Upper lobe of right lung (tissue), 1 donor: ENCODE measurements at regions not wholly inside any gene's neighbourhood (a gene's known extent, or its start where the extent isn't known, plus 50 kb on each side); places are given as distances from the start of the nearest gene placed in this dataset.

Experiments
- ATAC-seq: fragments of 200-7000 bp; cut with Tn5 transposase; one replicate; pipeline ENCODE4 v1.9.1; 2020; ENCODE audit warnings: mild to moderate bottlenecking, moderate library complexity
- DNase-seq: peaks from one replicate; pipeline ENCODE4 v3.0.0-alpha.2; 2020
- H3K27ac ChIP-seq: fragments of 200-600 bp; one replicate; pipeline ENCODE4 v1.8.0; 2022
- H3K27me3 ChIP-seq: fragments of 200-600 bp; one replicate; pipeline ENCODE4 v1.8.0; 2022; ENCODE audit warnings: mild to moderate bottlenecking
- H3K36me3 ChIP-seq: fragments of 200-600 bp; one replicate; pipeline ENCODE4 v1.8.0; 2022
- H3K4me1 ChIP-seq: fragments of 200-600 bp; one replicate; pipeline ENCODE4 v1.8.0; 2022
- H3K4me3 ChIP-seq: fragments of 200-600 bp; one replicate; pipeline ENCODE4 v1.8.0; 2022; ENCODE audit warnings: mild to moderate bottlenecking
- H3K9me3 ChIP-seq: fragments of 200-600 bp; one replicate; pipeline ENCODE4 v1.8.0; 2022
- intact Hi-C: fragments of 100-400 bp; cut with DNase I; formaldehyde crosslinking; loops from one replicate; pipeline ENCODE4 v1.11.0; 2022
- TF ChIP-seq, protein P1 (sequence below): fragments of 200-600 bp; IDR thresholded peaks from one replicate; pipeline ENCODE4 v1.8.0; 2022; ENCODE audit warnings: antibody characterized with exemption
- donor health status: DM: no; HTN: yes; CAD: no; lungs with severe emphysema.

DNA sequence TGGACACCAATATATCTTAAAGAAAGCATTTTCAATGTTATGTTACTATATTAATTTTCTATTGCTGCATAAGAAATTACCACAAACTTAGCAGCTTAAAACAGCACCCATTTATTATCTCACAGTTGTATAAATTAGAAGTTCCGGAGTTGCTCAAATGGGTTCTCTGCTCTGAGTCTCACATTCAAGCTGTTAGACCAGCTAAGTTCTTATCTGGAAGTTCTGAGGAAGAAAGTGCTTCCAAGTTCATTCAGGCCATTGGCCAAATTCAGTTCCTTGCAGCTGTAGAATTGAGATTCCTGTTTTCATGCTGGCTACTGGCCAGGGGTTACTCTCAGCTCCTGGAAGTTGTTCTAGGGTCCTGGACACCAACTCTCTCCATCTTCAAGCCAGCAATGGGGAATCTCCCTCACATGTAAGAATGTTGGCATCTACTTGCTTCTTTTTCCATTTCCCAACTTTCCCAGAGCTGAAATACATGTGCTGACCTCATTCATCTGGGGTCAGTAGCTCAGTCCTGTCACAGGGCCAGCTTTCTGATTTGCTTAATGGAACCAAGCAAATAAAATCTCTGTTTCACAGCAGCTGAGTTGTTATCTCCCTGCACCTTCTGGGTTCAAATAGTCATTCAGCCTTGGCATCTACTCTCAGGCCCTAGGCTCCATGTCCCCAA is 99.6 kb upstream of the INTU start:
- Histone ChIP-seq H3K4me1 (peaks cover 15% of the 10 kb centered on the region), H3K27ac (no peak overlapping the region), H3K4me3 (no peak overlapping the region), H3K27me3 (no peaks in the 10 kb centered on the region), H3K9me3 (no peaks in the 10 kb centered on the region), H3K36me3 (no peaks in the 10 kb centered on the region)
- DNase-seq (no peak), ATAC-seq (peak; percentile 69)
- intact Hi-C loops = no loop called here
- TF ChIP-seq, protein P1, sequence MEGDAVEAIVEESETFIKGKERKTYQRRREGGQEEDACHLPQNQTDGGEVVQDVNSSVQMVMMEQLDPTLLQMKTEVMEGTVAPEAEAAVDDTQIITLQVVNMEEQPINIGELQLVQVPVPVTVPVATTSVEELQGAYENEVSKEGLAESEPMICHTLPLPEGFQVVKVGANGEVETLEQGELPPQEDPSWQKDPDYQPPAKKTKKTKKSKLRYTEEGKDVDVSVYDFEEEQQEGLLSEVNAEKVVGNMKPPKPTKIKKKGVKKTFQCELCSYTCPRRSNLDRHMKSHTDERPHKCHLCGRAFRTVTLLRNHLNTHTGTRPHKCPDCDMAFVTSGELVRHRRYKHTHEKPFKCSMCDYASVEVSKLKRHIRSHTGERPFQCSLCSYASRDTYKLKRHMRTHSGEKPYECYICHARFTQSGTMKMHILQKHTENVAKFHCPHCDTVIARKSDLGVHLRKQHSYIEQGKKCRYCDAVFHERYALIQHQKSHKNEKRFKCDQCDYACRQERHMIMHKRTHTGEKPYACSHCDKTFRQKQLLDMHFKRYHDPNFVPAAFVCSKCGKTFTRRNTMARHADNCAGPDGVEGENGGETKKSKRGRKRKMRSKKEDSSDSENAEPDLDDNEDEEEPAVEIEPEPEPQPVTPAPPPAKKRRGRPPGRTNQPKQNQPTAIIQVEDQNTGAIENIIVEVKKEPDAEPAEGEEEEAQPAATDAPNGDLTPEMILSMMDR = no peak

DNA sequence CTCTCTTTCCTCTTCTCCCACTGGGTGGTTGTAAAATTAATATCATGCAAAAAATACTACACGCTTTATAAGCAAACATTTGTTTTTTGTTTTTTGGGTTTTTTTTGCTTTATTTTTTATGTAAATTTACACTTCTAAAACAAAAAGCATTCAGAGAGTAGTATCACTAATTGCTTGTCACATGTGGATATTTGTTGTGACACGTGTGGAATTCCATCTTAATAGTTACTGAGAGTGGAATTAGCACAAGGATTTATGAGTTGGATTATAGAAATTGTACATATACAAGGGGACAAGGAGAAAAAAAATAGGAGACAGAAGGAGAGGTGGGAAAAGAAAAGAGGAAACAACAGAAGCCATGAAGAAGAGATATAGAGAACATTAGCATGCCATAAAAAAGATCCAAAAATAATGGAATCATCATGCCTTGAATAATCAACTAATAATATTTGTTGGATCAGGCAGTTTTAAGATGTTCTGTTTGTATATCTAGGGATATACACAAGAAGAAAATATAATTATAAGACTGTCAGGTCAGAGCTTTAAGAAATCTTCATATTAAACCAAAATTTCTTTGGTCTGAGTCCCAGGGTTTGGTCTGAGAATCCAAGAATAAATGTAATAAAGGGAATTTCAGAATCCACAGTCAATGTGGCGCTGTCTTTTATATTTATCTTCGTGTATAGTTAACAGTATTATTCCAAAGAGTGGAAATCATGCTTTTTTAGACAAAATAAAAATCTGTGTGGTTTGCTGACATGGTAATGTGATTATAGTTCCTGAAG is 98.5 kb upstream of the INTU start:
- no peak overlapping the region for H3K4me3 ChIP-seq
- TF ChIP-seq, protein P1 = no peak
- DNase-seq (no peak), ATAC-seq (no peak)
- no peaks in the 10 kb centered on the region for H3K36me3 ChIP-seq
- H3K27me3 ChIP-seq = no peaks in the 10 kb centered on the region
- H3K9me3 ChIP-seq = no peaks in the 10 kb centered on the region
- intact Hi-C loops = no loop called here
- peaks cover 15% of the 10 kb centered on the region for H3K4me1 ChIP-seq
- H3K27ac ChIP-seq = no peak overlapping the region

DNA sequence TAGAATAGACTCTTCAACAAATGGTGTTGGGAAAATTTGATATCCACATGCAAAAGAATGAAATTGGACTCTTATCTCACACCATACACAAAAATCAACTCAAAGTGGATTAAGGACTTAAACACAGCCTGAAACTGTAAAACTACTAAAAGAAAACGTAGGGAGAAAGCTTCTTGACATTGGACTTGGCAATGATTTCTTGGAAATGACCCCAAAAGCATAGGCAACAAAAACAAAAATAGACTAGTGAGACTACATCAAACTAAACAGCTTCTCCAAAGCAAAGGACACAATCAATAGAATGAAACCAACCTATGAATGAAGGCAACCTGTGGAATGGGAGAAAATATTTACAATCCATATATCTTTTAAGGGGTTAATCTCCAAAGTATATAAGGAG is 94.7 kb upstream of the INTU start:
- peaks cover 8% of the 10 kb centered on the region for H3K4me1 ChIP-seq
- ATAC-seq (no peak), DNase-seq (no peak)
- no peaks in the 10 kb centered on the region for H3K9me3 ChIP-seq
- no peak overlapping the region for H3K4me3 ChIP-seq
- H3K27ac ChIP-seq = no peak overlapping the region
- no peaks in the 10 kb centered on the region for H3K36me3 ChIP-seq
- no peaks in the 10 kb centered on the region for H3K27me3 ChIP-seq
- intact Hi-C loops = no loop called here
- TF ChIP-seq, protein P1 = no peak

DNA sequence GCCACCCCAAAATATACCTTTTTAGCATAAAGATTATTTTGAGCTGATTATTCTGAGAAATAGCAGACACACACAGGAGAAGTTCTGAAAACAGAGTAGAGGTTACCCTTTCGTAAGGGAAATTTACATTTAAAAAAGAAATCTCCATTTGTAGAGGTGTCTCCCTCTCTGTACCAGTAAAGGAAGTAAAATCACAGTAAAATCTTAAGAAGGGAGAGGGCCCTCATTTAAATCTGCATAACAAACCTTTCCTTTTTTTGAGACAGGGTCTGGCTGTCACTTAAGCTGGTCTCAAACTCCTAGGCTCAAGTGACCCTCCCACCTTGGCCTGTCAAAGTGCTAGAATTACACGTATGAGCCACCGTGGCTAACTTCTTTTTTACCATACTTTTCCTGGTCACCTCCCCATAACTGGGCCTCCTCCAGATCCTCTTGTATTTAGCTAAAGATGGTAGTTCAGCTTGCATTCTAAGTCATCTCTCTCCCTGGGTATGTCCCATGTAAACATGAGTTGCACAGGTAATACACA is 92.2 kb upstream of the INTU start:
- H3K27ac ChIP-seq = no peak overlapping the region
- TF ChIP-seq, protein P1 = no peak
- H3K4me3 ChIP-seq = no peak overlapping the region
- H3K9me3 ChIP-seq = no peaks in the 10 kb centered on the region
- intact Hi-C loops = no loop called here
- no peak for DNase-seq
- H3K36me3 ChIP-seq = no peaks in the 10 kb centered on the region
- H3K27me3 ChIP-seq = no peaks in the 10 kb centered on the region
- no peak for ATAC-seq
- H3K4me1 ChIP-seq = no peaks in the 10 kb centered on the region

DNA sequence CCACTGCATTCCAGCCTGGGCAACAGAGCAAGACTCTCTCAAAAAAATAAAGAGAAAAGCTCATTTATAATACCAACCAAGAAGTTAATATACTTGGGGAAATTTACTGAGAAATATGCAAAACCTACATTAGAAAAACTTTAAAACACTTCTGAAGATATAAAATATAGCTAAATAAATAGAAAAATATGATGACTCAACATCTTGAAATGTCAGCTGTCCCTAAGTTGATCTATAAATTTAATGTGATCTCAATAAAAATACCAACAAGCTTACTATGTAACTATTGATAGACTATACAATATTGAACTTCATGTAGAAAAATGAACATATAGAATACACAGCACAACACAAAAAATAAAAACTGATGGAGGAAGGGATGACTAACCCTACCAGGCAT is 87.5 kb upstream of the INTU start:
- no peaks in the 10 kb centered on the region for H3K36me3 ChIP-seq
- no peaks in the 10 kb centered on the region for H3K4me1 ChIP-seq
- ATAC-seq = no peak
- H3K27ac ChIP-seq = no peak overlapping the region
- TF ChIP-seq, protein P1 = no peak
- H3K4me3 ChIP-seq = no peak overlapping the region
- intact Hi-C loops = no loop called here
- H3K9me3 ChIP-seq = no peaks in the 10 kb centered on the region
- no peaks in the 10 kb centered on the region for H3K27me3 ChIP-seq
- DNase-seq = no peak
